Fibroblast of the aortic adventitia (primary cell): ENCODE measurements at regions not wholly inside any gene's neighbourhood (a gene's known extent, or its start where the extent isn't known, plus 50 kb on each side); places are given as distances from the start of the nearest gene placed in this dataset.

Experiments used
- DNase-seq: peaks from one replicate; pipeline ENCODE4 v3.0.0-alpha.2; 2010; ENCODE audit warnings: low read depth
- H3K4me3 ChIP-seq: 2 replicates; pipeline ENCODE4 v1.5.1; 2011; ENCODE audit warnings: low read depth, mild to moderate bottlenecking, control low read depth, low read length, moderate library complexity
- TF ChIP-seq, protein P1 (sequence below): IDR thresholded peaks from 2 replicates; pipeline ENCODE4 v1.5.1; 2011; ENCODE audit warnings: mild to moderate bottlenecking, low read length, control low read depth, inconsistent platforms; ENCODE audit not compliant: insufficient read depth

DNA sequence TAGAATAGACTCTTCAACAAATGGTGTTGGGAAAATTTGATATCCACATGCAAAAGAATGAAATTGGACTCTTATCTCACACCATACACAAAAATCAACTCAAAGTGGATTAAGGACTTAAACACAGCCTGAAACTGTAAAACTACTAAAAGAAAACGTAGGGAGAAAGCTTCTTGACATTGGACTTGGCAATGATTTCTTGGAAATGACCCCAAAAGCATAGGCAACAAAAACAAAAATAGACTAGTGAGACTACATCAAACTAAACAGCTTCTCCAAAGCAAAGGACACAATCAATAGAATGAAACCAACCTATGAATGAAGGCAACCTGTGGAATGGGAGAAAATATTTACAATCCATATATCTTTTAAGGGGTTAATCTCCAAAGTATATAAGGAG, 94.7 kb upstream of the INTU start:
- TF ChIP-seq, protein P1, sequence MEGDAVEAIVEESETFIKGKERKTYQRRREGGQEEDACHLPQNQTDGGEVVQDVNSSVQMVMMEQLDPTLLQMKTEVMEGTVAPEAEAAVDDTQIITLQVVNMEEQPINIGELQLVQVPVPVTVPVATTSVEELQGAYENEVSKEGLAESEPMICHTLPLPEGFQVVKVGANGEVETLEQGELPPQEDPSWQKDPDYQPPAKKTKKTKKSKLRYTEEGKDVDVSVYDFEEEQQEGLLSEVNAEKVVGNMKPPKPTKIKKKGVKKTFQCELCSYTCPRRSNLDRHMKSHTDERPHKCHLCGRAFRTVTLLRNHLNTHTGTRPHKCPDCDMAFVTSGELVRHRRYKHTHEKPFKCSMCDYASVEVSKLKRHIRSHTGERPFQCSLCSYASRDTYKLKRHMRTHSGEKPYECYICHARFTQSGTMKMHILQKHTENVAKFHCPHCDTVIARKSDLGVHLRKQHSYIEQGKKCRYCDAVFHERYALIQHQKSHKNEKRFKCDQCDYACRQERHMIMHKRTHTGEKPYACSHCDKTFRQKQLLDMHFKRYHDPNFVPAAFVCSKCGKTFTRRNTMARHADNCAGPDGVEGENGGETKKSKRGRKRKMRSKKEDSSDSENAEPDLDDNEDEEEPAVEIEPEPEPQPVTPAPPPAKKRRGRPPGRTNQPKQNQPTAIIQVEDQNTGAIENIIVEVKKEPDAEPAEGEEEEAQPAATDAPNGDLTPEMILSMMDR: no peak
- H3K4me3 ChIP-seq: no peak overlapping the region
- no peak for DNase-seq

DNA sequence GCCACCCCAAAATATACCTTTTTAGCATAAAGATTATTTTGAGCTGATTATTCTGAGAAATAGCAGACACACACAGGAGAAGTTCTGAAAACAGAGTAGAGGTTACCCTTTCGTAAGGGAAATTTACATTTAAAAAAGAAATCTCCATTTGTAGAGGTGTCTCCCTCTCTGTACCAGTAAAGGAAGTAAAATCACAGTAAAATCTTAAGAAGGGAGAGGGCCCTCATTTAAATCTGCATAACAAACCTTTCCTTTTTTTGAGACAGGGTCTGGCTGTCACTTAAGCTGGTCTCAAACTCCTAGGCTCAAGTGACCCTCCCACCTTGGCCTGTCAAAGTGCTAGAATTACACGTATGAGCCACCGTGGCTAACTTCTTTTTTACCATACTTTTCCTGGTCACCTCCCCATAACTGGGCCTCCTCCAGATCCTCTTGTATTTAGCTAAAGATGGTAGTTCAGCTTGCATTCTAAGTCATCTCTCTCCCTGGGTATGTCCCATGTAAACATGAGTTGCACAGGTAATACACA, 92.2 kb upstream of the INTU start:
- H3K4me3 ChIP-seq: no peak overlapping the region
- DNase-seq: no peak
- TF ChIP-seq, protein P1: no peak

DNA sequence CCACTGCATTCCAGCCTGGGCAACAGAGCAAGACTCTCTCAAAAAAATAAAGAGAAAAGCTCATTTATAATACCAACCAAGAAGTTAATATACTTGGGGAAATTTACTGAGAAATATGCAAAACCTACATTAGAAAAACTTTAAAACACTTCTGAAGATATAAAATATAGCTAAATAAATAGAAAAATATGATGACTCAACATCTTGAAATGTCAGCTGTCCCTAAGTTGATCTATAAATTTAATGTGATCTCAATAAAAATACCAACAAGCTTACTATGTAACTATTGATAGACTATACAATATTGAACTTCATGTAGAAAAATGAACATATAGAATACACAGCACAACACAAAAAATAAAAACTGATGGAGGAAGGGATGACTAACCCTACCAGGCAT, 87.5 kb upstream of the INTU start:
- TF ChIP-seq, protein P1: no peak
- H3K4me3 ChIP-seq: no peak overlapping the region
- DNase-seq: no peak

DNA sequence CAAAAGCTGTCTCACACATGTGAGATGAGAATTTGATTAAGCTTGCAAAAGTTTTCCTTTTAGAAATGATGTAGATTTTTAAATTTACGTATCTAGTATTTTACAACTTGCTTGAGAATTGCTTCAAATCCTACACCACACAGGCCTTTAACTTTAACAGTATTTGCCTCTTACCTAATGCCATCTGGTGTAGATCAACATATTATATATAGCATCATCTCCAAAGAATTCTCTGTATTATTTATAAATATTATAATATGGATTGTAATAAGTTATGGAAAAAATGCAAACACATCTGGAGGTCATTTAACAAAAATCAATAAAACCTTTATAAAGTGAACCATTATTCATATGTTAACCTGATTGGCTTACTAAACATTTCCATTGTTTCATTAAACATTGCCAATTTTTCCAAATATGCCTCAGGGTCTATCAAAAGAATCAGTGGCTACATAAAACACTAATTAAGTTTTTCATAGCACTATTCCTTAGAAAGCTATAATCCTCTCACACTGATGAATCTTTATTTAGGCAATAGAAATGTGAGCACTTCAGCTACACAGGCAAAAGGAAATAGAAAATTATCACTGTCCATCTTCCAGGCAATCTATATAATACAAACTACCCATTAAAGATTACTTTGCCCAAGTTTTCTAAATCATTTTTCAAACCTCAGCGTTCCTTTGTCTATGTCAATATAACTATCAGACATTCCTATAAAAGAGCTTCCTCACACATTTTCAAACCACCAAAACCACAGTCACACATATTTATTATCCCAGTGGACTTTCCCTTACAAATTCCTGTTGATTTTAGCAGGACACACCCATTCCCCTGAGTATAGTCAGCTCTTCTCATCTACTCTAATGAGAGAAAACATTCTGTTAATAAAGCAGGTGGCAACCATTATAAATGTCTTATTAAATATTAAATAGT, 83.5 kb upstream of the INTU start:
- H3K4me3 ChIP-seq: no peak overlapping the region
- no peak for DNase-seq
- TF ChIP-seq, protein P1: no peak

DNA sequence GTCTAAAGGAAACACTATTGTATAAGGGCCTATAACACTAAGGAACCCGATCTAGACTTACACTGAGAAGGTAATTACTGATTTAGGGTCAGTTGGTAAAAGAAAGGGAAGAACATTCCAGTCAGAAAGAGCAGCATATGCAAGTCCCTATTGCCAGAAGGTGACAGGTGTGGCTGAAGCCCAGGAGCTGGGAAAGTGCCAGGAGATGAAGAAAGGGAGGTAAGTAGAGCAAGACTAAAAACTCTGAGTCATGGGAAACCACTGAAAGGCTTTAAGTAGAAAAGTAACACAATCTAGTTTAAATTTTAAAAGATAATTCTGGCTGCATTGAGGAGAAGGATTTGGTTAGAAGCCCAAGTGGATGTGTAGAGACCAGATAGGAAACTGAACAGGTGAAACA, 77.7 kb upstream of the INTU start:
- TF ChIP-seq, protein P1: no peak
- DNase-seq: no peak

DNA sequence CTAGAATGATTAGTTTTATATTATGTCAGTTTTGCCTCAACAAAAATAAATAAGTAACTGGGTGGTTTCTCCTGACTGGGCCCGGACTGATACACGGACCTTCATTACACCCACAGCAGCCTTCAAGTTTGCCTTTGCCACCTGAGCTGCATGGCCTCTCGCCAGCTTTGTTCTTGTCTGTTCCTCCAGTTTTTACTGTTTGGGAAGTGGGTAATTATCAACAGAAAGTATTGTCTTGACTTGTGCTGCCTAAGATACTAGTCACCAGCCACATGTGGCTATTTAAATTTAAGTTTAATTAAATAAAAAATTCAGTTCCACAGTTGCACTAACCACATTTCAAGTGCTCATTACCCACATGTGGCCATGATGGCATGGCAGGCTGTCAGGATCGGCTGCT, 74.7 kb upstream of the INTU start:
- TF ChIP-seq, protein P1: no peak
- H3K4me3 ChIP-seq: no peak overlapping the region
- no peak for DNase-seq

More for the DNA sequence above, 77.7 kb upstream of the INTU start:
- no peak overlapping the region for H3K4me3 ChIP-seq
